GM20431 (cell line): ENCODE measurements at regions not wholly inside any gene's neighbourhood (a gene's known extent, or its start where the extent isn't known, plus 50 kb on each side); places are given as distances from the start of the nearest gene placed in this dataset.

Source experiments
- in situ Hi-C: fragments of 300-500 bp; cut with MseI, MboI; formaldehyde crosslinking; loops from one replicate; pipeline ENCODE4 v1.15.0; 2020; ENCODE audit warnings: low sequenced_read_pairs; ENCODE audit not compliant: unreplicated experiment

DNA sequence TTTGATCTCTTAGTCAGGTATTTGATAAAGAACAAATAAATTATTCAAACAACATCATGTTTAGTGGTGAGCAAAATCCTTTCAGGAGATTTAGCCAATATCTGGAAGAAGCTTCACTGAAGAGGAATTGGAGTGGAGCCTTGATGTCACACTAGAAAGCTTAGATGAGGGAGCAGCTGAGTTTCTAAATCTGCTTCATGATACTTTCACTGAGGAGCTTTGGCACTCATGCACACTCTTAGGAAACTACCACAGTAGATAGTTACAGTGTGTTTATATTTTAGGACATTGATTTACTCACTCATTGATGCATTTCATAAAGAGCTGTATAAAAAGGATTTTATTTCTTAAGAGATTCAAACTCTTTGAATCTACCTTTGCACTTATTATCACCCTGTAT lies 366.2 kb upstream of the BTBD3 start:
- in situ Hi-C loops, result no loop called here

DNA sequence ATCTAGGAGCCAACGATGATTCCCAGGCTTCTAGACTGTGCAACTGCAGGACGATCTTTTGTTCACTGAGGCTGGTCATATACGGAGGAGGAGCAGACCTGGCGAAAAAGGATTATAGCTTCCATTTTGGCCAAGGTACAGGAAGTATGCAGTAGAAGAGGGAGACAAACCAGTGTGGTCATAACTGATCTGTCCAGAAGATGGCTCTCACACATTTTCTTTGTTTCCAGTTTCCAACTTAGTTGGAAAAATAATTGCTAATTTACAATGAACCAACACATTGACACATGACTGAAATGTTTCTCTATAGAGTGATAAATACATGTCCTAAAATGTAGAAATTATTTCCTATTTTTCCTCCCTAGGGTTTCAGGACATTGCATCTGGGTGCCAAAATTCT lies 364.1 kb upstream of the BTBD3 start:
- in situ Hi-C loops, result no loop called here

DNA sequence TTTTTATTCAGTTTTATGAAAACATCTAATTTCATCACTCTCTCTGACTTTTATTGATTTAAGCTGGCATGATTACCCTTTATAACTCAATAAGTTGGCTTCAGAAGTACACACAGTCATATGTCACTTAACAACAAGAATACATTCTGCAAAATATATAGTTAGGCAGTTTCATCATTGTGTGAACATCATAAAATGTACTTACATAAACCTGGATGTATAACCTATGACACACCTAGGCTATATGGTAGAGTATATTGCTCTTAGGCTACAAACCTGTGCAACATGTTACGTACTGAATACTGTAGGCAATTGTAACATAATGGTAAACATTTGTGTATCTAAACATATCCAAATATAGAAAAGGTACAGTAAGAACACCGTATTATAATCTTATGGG lies 362.2 kb upstream of the BTBD3 start:
- in situ Hi-C loops, result no loop called here

DNA sequence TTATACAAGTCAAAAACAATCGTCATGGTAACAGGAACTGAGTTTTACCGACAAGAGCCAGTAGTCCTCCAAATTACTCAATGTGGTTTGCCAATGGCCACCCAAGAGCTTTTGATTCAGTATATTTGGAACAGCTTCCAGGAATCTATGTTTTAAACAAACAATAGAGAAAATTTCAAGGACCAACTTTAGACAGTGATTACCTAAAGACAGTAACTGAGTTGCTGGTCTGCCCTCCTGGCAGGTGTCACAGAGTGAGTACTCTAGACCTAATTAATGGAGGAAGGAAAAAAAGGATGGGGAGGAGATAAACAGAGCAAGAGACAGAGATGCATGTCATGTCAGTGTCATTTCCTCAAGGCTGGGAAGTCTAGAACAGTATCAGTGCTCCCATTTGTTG lies 361.3 kb upstream of the BTBD3 start:
- in situ Hi-C loops, result no loop called here

DNA sequence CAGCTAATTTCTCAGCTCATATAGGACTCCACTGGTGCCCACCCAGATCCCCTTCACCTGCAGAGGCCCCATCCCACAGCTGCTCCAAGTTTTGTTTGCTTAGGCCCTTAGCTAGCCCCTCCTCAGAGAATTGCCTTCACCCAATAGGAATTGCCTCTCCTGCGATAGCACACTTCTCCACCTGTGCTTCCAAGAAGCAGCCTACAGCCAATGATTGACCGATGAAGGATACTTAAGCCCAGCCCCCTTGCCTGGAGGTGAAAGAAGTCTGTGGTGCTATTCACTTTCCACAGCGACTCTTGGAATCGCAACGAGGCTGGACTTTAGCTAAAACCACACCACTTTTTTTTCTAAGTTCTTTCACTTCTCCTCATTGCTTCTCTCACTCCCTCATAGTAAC lies 353.2 kb upstream of the BTBD3 start:
- in situ Hi-C loops, result no loop called here

DNA sequence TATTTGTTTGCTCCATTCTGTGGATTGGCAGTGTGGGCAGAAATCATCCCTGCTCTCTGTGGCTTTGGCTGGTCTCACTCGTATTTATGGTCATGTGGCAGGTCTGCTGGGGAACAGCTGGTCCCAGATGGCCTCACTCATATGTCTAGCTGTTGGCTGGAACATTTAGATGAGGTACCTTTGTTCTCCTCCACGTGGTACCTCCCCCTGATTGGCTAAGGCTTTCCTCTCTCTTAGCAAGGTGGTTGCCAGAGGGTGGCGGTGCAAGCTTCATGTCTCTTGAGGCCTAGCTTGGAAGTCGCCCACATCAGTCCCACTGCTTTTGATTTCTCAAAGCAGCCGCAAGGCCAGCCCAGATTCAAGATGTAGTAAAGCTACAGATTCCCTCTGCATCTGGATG lies 348.5 kb upstream of the BTBD3 start:
- in situ Hi-C loops, result no loop called here

DNA sequence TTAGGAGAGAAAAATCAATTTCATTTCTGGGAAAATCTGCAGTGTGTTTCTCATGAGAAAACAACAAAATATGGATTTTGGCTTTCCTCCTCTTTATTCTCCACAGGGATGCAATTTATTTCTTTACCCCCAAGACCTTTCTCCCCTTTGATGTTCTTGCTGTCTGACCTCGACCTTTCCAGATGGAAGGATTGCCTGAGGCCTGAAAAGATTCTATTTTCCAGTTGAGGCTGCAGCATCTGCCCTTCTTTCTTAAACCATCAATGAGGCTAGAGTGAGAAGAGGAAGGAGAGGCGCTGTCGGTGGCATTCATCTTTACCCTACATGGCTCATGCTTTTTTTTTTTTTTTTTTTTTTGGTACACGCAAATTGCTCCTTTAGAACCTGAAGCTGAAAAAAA lies 344.2 kb upstream of the BTBD3 start:
- in situ Hi-C loops, result no loop called here

DNA sequence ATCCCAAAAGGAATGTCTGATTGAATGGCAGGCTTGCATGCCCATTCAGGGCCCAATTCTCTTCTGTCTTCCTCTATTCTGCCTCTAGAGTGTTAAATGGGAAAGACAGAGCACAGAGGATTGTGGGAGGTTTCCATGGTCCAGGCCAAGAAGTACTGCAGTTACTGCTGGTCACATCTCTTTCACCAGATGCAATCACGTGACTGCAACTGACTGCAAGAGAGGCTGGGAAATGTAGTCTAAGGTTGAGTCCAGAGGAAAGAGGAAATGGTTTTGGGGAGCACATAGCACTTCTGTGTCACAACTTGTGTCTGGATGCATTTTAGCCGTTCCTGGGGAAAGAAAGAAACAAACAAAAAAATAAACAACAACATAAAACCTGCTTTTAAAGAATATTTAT lies 336.4 kb upstream of the BTBD3 start:
- in situ Hi-C loops, result no loop called here

DNA sequence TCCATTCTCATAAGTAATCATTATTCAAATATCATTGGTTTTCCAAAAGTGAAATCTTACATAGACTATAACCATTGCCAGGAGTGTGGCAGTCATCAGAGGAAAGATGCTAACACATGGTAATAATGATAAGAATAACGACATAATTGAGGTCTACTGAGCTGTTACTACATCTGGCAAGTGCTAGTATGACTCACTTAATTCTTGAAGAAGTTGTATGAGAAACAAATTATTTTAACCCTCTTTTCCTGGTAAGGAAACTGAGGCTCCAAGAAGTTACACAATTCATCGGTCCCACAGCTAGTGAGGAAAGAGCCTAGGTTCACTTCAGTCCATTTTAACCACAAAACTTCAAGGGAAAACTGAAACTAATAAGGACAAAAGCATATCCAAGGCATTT lies 335.6 kb upstream of the BTBD3 start:
- in situ Hi-C loops, result no loop called here

DNA sequence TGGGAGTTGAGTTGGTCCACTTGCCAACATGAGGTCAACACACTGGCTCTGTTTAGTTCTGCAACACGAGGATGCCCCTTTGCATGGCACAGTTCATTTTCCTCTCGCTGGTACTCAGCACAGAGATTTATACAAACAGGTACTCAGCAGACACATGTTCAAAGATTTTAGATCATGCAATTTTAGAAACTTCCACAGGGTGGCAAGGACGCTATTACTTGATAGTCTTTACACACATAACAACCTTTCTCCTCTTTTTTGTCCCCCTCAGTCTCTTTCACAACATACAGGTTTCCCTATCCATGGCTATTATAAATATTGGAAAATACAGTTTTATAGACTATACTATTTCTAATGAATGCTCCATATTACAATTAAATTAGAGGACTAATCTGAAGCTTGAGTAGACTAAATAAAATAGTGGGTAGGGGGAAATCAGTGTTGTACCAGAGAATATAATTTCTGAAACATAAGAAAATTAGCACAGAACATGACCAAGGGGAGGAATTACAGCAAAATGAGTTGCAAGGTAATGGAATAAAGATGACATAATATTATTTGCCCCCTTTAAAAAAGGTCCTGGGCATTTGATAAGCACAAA lies 331.8 kb upstream of the BTBD3 start:
- in situ Hi-C loops, result no loop called here

DNA sequence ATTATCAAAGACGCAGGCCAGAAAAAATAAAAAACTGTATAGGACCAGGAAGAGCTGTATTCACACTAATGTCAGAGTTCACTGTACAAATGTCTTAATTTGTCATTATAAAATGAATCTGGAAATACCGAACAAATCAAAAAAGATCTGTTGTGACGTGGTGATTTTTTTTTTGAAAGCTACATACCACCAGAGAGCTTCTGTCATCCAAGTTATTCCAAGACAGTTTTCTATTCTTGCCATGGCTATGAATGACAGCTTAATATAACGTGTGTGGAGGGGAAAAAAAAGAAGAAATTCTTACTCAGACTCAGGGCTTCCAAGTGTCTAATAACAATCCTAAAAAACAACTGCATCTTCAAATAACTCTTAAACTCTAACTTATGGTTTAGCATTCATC lies 328.8 kb upstream of the BTBD3 start:
- in situ Hi-C loops, result no loop called here

DNA sequence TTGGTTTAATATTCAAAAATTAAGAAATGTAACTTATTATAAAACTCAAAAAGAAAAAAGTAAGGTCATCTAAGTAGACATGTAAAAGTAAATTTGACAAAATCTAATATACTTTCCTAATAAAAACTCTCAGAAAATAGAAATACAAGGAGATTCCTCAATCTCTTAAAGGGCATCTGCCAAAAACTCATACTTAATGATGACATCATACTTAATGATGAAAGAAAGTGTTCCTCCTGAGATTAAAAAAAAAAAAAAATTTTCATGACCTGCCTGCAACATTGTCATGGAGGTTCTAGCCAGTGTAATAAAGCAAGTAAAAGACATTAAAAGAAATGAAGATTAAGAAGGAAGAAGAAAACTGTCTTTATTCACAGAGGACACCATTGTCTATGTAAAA lies 325.7 kb upstream of the BTBD3 start:
- in situ Hi-C loops, result no loop called here

DNA sequence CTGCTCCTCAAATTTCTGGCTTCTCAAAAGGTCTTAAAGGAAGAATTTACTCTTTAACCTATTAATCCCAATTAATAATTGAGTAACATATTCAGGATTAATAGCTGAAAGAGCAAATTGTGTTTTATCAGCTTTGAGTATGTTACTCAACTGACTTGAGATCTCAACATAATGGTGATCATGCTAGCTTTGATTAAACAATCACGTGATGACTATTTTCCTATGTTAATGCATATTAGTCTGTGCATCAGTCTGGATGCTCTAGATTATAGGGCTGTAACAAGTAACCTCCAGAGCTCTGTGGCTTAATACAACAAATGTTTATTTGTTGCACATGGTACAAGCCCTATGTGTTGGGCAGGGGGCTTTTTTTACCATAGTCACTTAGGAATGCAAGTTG lies 313.4 kb upstream of the BTBD3 start:
- in situ Hi-C loops, result no loop called here

DNA sequence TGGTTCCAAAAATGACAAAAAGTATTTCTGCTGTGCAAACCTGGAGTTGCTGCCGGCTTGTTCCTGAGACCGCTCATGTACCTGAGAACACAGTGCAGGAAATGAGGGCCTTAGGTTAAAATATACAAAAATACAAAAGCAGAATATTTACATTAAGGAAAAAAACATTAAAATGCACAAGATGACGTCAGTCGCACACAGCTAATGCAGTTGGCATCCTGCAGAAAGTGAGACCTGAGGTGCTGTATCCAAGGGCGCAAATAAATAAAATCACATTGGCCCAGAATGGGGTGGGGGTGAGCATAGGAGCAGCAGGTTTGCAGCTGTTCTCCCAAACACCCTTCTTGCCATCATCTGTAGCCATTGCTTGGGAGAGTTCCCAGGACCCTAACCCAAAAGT lies 310.6 kb upstream of the BTBD3 start:
- in situ Hi-C loops, result no loop called here

DNA sequence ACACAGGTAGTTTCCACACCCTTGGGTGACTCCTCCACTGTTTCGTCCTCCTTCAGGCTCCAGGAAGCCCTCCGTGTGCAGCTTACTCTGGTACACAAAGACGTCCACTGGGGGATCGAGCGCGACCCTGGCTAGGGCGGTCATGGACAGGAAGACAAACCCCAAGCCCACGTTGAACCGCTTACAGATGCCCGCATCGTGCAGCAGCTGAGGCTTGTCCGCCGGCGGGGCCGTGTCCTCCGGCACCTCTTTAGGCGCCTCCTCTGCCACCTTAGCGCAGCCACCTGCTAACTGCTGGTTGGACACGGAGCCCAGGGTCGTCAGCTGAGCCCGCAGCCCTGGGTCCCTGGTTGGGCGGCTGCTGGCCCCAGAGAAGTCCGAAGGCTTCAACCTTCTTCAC lies 309.0 kb upstream of the BTBD3 start:
- in situ Hi-C loops, result no loop called here

DNA sequence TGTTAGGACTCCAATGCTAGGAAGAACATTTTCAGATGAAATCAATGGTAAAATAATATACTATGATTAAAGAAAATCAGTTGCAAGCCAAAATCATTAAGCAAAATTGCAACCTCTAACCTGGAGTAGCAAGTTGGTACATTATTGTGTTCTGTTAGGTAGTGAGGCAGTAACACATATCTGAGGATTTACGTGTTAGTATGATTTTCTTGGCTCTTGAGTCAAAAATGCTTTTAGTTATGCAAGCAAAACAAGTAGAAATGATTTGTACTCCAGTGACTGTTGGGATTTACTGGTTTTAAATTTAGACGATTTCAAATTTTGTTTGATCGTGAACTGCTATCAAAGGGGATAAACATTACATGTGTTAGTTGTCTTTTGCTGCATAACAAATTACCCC lies 293.0 kb upstream of the BTBD3 start:
- in situ Hi-C loops, result no loop called here

DNA sequence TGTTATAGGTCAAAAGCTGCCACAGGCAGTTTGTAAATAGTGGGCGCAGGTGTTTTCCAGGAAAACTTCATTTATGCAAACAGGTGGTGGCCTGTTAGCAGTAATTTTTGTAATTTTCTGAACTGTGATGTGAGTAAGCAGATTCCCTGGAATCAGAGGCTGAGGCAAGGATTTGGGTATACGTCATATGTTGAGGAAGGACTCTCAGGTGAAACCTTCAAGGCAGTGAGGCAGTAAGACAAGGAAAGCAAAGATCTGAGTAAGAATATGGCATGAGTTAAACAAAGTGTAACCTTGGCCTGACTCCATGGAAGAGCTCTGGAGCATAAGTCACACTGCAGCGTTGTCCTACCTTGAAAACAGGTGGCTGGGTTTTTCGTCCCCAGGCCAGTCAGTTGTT lies 291.1 kb upstream of the BTBD3 start:
- in situ Hi-C loops, result no loop called here

DNA sequence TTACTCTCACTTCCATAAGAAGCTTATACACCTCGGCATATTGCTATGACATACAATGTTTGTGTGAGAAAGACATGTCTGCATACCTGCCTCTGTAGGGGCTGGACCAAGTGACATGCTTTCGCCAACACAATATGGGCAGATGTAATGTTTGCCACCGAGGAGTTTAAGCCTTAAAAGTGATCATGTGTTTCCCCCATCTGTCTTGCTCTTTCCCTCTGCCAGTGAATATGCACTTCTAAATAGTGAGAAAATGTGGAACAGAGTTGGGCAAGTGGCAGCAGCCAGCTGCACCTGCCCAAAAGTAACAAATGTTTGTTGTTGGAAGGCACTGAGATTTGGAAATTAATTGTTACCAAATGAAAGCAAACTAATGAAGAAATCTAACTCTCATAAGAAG lies 274.8 kb upstream of the BTBD3 start:
- in situ Hi-C loops, result no loop called here

DNA sequence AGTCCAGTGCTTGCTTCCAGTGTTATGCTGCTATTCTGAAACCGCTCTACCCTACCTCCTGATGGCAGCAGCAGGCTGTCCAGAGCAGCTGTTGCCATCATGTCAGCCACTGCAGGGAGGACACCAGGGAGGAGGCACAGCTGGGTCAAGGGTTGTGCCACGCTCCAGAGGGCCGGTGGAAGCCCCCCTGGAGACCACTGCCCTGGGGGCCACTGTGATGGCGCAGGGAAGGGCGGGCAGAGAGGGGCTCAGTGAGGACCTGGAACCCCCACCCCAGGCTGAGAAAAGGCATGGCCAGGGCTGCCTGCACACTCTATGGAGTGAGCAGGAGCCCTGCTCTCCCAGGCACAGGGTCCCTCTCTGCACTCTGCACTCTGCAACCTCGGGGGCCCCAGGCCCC lies 271.3 kb upstream of the BTBD3 start:
- in situ Hi-C loops, result no loop called here

DNA sequence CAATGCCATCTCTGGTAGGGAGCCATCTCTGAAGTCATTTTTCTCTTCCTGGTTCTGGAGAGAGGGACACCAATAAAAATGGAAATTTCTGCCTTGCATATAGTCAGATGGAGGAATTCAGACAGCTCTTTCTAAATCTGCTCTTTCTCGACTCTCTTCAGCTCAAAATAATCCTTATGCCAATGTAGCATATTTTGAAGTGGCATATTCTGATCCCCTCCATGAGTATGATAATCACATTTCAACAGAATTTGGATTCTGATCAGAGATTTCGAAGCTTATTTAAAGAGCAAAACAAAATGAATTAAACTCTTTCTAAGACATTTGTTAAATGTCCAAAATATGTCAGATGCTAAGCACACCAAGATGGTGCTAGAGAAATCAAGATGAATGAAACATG lies 267.1 kb upstream of the BTBD3 start:
- in situ Hi-C loops, result no loop called here

DNA sequence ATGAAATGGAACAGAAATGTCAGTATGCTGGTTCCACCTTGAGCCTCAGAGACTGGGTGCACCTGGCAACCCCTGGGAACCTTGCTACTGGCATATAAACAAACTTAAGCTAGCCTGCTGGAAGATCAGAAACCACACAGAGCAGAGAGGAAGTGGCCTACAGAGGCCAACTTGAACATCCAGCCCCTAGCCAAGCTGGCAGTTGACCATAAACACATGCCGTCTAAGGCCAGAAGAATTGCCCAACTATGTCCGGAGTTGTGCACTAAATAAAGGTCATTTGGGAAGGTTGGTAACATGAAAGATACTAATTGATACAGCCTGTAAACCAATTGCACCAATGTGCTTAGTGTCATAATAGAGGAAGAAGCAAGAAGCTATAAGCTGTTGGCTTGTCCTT lies 266.6 kb upstream of the BTBD3 start:
- in situ Hi-C loops, result no loop called here

DNA sequence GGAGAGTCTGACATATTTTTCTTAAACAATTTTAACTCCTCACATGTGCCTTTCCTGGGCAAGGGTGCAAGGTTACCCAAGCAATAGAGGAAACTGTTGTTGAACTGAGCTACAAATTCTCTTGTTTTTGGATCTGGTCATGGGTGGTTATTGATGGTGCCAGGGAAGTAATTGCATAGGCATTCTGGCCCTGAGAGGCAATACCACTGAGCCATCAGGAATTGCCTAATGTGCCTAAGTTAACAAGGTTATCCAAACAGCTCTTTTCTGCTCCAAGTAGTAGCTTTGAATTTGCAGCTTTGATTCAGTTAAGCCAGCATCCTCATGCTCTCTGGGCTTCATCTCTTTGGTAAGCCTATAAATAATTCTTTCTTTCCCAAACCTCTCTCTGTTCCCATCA lies 266.0 kb upstream of the BTBD3 start:
- in situ Hi-C loops, result no loop called here

DNA sequence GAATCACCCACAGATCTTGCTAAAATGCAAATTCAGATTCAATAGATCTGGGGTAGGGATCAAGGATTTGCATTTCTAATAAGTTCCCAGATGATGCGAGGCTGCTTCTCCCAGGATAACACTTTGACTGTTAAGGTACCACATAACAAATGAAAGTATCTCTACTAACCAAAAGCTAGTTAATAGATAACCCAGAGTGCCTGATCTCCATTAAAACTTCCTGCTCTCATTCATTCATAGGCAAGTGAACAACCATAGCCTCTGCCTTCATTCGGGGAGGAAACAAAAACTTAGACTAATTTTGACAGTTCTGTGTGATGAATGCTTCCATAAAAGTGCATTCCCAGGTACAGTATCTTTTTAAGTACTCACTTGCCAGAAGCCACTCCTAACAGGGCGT lies 265.6 kb upstream of the BTBD3 start:
- in situ Hi-C loops, result no loop called here
